Pulmonary artery endothelial cell (primary cell): ENCODE measurements at regions not wholly inside any gene's neighbourhood (a gene's known extent, or its start where the extent isn't known, plus 50 kb on each side); places are given as distances from the start of the nearest gene placed in this dataset.

Experiments used
- DNase-seq: peaks from one replicate; pipeline ENCODE4 v3.0.0-alpha.2; 2011; ENCODE audit warnings: low read depth, low spot score

- DNase-seq = no peak
These were observed 166.2 kb downstream of the SEC14L1 start for GRCh38 chr17:77306790-77307478.

- no peak for DNase-seq
These were observed 166.9 kb downstream of the SEC14L1 start for GRCh38 chr17:77307479-77308198.

GRCh38 chr17:77308861-77309726 is 168.3 kb downstream of the SEC14L1 start:
- no peak for DNase-seq

GRCh38 chr17:77310336-77310735 is 169.6 kb downstream of the SEC14L1 start:
- no peak for DNase-seq

GRCh38 chr17:77311371-77311981 is 170.7 kb downstream of the SEC14L1 start:
- DNase-seq = no peak

GRCh38 chr17:77312061-77312701 is 171.4 kb downstream of the SEC14L1 start:
- no peak for DNase-seq

- no peak for DNase-seq
These were observed 172.2 kb downstream of the SEC14L1 start for GRCh38 chr17:77312786-77313599.

- DNase-seq = no peak
These were observed 173.1 kb downstream of the SEC14L1 start for GRCh38 chr17:77313831-77314230.

- no peak for DNase-seq
These were observed 173.8 kb downstream of the SEC14L1 start for GRCh38 chr17:77314601-77315000.

GRCh38 chr17:77315010-77315409 is 174.2 kb downstream of the SEC14L1 start:
- DNase-seq = no peak

GRCh38 chr17:77315551-77316190 is 174.9 kb downstream of the SEC14L1 start:
- no peak for DNase-seq

- no peak for DNase-seq
These were observed 175.4 kb downstream of the SEC14L1 start for GRCh38 chr17:77316191-77316641.

- no peak for DNase-seq
These were observed 175.9 kb downstream of the SEC14L1 start for GRCh38 chr17:77316651-77317050.

- no peak for DNase-seq
These were observed 176.5 kb downstream of the SEC14L1 start for GRCh38 chr17:77317091-77317750.

- DNase-seq = no peak
These were observed 177.3 kb downstream of the SEC14L1 start for GRCh38 chr17:77318021-77318420.

- DNase-seq = no peak
These were observed 177.9 kb downstream of the SEC14L1 start for GRCh38 chr17:77318491-77319210.

- DNase-seq = no peak
These were observed 178.7 kb downstream of the SEC14L1 start for GRCh38 chr17:77319211-77320043.

- no peak for DNase-seq
These were observed 179.3 kb downstream of the SEC14L1 start for GRCh38 chr17:77320044-77320440.
